Neural cell (in vitro differentiated cells): ENCODE measurements at regions not wholly inside any gene's neighbourhood (a gene's known extent, or its start where the extent isn't known, plus 50 kb on each side); places are given as distances from the start of the nearest gene placed in this dataset.

Experiments
- EP300 ChIP-seq: fragments of 450-650 bp; conservative IDR thresholded peaks from 2 replicates; pipeline ENCODE4 v1.6.1; 2014; ENCODE audit warnings: antibody characterized with exemption, mild to moderate bottlenecking, moderate library complexity; ENCODE audit not compliant: poor library complexity, severe bottlenecking
- EZH2 ChIP-seq: fragments of 200-600, 300-800 bp; shearing (Covaris generic), sonication (generic); IDR thresholded peaks from 2 replicates; pipeline ENCODE4 v1.6.1; 2014; ENCODE audit warnings: antibody characterized with exemption, low read length, borderline replicate concordance, mild to moderate bottlenecking; ENCODE audit not compliant: insufficient read depth, poor library complexity, severe bottlenecking
- MXI1 ChIP-seq: fragments of 450-650 bp; conservative IDR thresholded peaks from 2 replicates; pipeline ENCODE4 v1.6.1; 2014; ENCODE audit warnings: antibody characterized with exemption, mild to moderate bottlenecking; ENCODE audit not compliant: poor library complexity, severe bottlenecking
- POLR2AphosphoS5 ChIP-seq: IDR thresholded peaks from 2 replicates; pipeline ENCODE4 v1.6.1; 2012
- RAD21 ChIP-seq: fragments of 450-650 bp; conservative IDR thresholded peaks from 2 replicates; pipeline ENCODE4 v1.6.1; 2014; ENCODE audit warnings: antibody characterized with exemption, mild to moderate bottlenecking, moderate library complexity
- SMC3 ChIP-seq: fragments of 450-650 bp; conservative IDR thresholded peaks from 2 replicates; pipeline ENCODE4 v1.6.1; 2014; ENCODE audit warnings: antibody characterized with exemption, mild to moderate bottlenecking, moderate library complexity; ENCODE audit not compliant: poor library complexity
- TAF1 ChIP-seq: IDR thresholded peaks from 2 replicates; pipeline ENCODE4 v1.6.1; 2012; ENCODE audit warnings: low read depth
- TF ChIP-seq, protein P1 (sequence below): fragments of 450-650 bp; IDR thresholded peaks from 2 replicates; pipeline ENCODE4 v1.5.1; 2014; ENCODE audit warnings: antibody characterized with exemption, mild to moderate bottlenecking, moderate library complexity; ENCODE audit not compliant: poor library complexity, severe bottlenecking
- TF ChIP-seq, protein P2 (sequence below): IDR thresholded peaks from 2 replicates; pipeline ENCODE4 v1.6.1; 2012; ENCODE audit warnings: borderline replicate concordance

DNA sequence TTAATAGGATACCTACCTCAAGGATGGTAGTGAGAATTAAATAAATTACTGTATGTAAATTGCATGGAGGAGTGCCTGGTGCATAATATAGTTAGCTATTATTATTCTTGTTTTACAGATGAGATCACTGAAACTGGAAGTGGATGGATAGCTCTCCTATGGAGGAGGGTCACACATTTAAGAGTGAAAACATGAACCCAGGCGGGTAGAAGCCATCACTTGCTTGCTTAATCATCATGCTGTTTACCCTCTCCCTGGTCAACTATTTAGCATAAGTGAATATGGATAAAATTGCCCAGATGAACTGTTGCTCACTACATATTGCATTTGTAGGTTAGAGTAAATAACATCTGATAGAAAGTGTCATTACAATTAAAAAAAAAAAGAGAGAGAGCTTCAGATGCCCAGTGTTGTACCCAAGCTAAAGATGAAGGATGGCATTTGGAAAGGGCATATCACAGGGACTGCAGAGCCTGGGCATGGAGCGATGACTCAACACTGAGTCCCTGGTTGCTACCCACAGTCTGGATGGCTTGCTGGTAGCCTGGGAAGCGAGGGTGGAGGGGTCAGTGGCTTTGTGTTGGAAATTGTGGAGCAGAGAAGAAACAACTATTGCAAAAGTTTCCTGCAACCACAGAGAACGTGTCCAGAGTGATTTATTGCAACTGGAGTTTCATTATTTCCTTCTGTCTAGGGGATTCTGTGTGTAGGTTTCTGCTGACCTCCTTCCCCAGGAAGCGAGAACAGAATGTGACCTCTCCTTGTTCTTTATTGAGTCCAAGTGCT lies 414.4 kb downstream of the SHISA9 start:
- TF ChIP-seq, protein P1, sequence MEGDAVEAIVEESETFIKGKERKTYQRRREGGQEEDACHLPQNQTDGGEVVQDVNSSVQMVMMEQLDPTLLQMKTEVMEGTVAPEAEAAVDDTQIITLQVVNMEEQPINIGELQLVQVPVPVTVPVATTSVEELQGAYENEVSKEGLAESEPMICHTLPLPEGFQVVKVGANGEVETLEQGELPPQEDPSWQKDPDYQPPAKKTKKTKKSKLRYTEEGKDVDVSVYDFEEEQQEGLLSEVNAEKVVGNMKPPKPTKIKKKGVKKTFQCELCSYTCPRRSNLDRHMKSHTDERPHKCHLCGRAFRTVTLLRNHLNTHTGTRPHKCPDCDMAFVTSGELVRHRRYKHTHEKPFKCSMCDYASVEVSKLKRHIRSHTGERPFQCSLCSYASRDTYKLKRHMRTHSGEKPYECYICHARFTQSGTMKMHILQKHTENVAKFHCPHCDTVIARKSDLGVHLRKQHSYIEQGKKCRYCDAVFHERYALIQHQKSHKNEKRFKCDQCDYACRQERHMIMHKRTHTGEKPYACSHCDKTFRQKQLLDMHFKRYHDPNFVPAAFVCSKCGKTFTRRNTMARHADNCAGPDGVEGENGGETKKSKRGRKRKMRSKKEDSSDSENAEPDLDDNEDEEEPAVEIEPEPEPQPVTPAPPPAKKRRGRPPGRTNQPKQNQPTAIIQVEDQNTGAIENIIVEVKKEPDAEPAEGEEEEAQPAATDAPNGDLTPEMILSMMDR: no peak
- TF ChIP-seq EZH2: no peak
- TF ChIP-seq, protein P2, sequence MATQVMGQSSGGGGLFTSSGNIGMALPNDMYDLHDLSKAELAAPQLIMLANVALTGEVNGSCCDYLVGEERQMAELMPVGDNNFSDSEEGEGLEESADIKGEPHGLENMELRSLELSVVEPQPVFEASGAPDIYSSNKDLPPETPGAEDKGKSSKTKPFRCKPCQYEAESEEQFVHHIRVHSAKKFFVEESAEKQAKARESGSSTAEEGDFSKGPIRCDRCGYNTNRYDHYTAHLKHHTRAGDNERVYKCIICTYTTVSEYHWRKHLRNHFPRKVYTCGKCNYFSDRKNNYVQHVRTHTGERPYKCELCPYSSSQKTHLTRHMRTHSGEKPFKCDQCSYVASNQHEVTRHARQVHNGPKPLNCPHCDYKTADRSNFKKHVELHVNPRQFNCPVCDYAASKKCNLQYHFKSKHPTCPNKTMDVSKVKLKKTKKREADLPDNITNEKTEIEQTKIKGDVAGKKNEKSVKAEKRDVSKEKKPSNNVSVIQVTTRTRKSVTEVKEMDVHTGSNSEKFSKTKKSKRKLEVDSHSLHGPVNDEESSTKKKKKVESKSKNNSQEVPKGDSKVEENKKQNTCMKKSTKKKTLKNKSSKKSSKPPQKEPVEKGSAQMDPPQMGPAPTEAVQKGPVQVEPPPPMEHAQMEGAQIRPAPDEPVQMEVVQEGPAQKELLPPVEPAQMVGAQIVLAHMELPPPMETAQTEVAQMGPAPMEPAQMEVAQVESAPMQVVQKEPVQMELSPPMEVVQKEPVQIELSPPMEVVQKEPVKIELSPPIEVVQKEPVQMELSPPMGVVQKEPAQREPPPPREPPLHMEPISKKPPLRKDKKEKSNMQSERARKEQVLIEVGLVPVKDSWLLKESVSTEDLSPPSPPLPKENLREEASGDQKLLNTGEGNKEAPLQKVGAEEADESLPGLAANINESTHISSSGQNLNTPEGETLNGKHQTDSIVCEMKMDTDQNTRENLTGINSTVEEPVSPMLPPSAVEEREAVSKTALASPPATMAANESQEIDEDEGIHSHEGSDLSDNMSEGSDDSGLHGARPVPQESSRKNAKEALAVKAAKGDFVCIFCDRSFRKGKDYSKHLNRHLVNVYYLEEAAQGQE: no peak
- TF ChIP-seq EP300: no peak
- no peak for TF ChIP-seq POLR2AphosphoS5
- TF ChIP-seq MXI1: no peak
- no peak for TF ChIP-seq TAF1
- TF ChIP-seq RAD21: no peak
- TF ChIP-seq SMC3: no peak
